AG04450 (cell line): ENCODE measurements at regions not wholly inside any gene's neighbourhood (a gene's known extent, or its start where the extent isn't known, plus 50 kb on each side); places are given as distances from the start of the nearest gene placed in this dataset. TPM values are rescaled to one million over a fixed set of nuclear protein-coding genes. Genes with fewer than 3 reads are reported as not detected.

ENCODE experiments used
- CTCF ChIA-PET: fragments of 300-600, 350-600 bp; formaldehyde crosslinking; extraction: SDS; loops from one replicate; lab custom pipeline; 2022; ENCODE audit warnings: antibody characterized with exemption, inconsistent platforms; lab: Charles Lee
- POLR2A ChIA-PET: fragments of 350-600 bp; formaldehyde crosslinking; extraction: SDS; loops from one replicate; lab custom pipeline; 2021; ENCODE audit warnings: antibody characterized with exemption, inconsistent platforms; lab: Yijun Ruan, JAX
- DNase-seq: peaks from one replicate; pipeline ENCODE4 v3.0.0-alpha.2; 2011; ENCODE audit warnings: low read depth, low spot score
- H3K27ac ChIP-seq: one replicate; pipeline ENCODE4 v1.5.1; 2012; ENCODE audit warnings: low read depth, low read length, control low read depth
- H3K27me3 ChIP-seq: one replicate; pipeline ENCODE4 v1.6.0; 2012; ENCODE audit warnings: low read length; ENCODE audit not compliant: control insufficient read depth, insufficient read depth
- H3K4me3 ChIP-seq: 2 replicates; pipeline ENCODE4 v1.5.1; 2011; ENCODE audit warnings: mild to moderate bottlenecking, low read depth, low read length, control low read depth
- H3K9me3 ChIP-seq: 2 replicates; pipeline ENCODE4 v1.5.1; 2012; ENCODE audit warnings: low read length; ENCODE audit not compliant: control insufficient read depth, insufficient read depth
- small RNA-seq: library from RNA; depleted of rRNA; stranded (forward); fragments of <200 nt; gene quantifications from one replicate; pipeline ENCODE3, GENCODE V24; 2012; ENCODE audit warnings: low read depth; ENCODE audit not compliant: insufficient read length
- TF ChIP-seq, protein P1 (sequence below): IDR thresholded peaks from 2 replicates; pipeline ENCODE4 v1.5.1; 2011; ENCODE audit warnings: low read depth, low read length, control low read depth, inconsistent platforms

DNA sequence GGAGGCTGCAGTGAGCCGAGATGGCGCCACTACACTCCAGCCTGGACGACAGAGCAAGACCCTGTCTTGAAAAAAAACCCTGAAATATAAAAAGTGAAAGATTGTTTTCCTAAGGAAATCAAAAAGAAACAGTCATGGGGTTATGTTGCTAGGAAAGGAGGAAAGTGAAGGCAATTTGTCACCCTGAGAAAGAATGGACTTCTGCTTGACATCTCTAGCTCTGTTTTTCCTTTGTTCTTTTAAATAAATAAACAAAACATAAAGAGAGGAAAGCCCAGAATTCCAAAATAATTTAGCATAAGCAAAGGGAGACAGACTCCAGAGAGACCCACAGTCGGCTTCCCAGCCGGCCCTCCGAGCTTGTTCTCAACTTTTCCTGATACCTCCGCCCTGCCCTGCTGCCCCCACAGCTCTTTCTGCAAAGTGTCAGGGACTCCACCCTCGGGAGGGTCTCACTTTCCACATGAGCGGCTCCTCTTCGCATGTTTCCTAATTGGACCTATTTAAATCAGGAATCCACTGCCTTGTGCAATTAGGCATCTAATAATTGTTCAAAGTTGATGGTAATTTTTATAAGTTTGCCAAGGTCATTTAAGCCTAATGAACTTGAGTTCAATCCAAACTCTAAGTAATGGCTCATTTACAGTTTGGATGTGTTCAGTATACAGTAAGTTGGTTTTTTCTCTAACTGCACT lies 49.8 kb upstream of the COPS8 start:
- Histone ChIP-seq H3K27me3 (peaks cover 6% of the 10 kb centered on the region), H3K9me3 (no peaks in the 10 kb centered on the region), H3K4me3 (no peak overlapping the region), H3K27ac (no peak overlapping the region)
- CTCF ChIA-PET: interaction anchor here (0.9 kb wide), 1 partner anchor 683 kb away, joined by 3 read pairs; no protein-coding TSS in a partner anchor
- TF ChIP-seq, protein P1, sequence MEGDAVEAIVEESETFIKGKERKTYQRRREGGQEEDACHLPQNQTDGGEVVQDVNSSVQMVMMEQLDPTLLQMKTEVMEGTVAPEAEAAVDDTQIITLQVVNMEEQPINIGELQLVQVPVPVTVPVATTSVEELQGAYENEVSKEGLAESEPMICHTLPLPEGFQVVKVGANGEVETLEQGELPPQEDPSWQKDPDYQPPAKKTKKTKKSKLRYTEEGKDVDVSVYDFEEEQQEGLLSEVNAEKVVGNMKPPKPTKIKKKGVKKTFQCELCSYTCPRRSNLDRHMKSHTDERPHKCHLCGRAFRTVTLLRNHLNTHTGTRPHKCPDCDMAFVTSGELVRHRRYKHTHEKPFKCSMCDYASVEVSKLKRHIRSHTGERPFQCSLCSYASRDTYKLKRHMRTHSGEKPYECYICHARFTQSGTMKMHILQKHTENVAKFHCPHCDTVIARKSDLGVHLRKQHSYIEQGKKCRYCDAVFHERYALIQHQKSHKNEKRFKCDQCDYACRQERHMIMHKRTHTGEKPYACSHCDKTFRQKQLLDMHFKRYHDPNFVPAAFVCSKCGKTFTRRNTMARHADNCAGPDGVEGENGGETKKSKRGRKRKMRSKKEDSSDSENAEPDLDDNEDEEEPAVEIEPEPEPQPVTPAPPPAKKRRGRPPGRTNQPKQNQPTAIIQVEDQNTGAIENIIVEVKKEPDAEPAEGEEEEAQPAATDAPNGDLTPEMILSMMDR: no peak
- no peak for DNase-seq
- POLR2A ChIA-PET: no interaction called here

Small RNAs in the stretch of these regions (small RNA-seq; reads per million reads assigned to genes)
- gene RNU6-1051P: not detected
